ENCODE measurements at regions not wholly inside any gene's neighbourhood (a gene's known extent, or its start where the extent isn't known, plus 50 kb on each side); places are given as distances from the start of the nearest gene placed in this dataset.

GRCh38 chr6:160926281-160927276 lies 65.0 kb upstream of the MAP3K4 start:
- Mint-ChIP-seq H3K9me3 (ENCODE audit: unreplicated experiment) (peaks cover 4% of the 10 kb centered on the region), H3K4me1 (ENCODE audit: low read depth, unreplicated experiment) (no peaks in the 10 kb centered on the region), H3K4me3 (ENCODE audit: unreplicated experiment) (no peak overlapping the region), H3K27me3 (ENCODE audit: low read depth, unreplicated experiment) (peaks cover 10% of the 10 kb centered on the region), H3K36me3 (ENCODE audit: low read depth, unreplicated experiment) (no peaks in the 10 kb centered on the region), H3K27ac (ENCODE audit: unreplicated experiment) (no peak overlapping the region)
- Histone ChIP-seq H3K9ac (ENCODE audit: low read length) (no peak overlapping the region), H3K36me3 (ENCODE audit: insufficient read depth, low read length) (no peaks in the 10 kb centered on the region), H3K27ac (ENCODE audit: low read depth, low read length) (no peak overlapping the region), H3K79me2 (ENCODE audit: insufficient read depth, low read length) (no peaks in the 10 kb centered on the region), H2AFZ (ENCODE audit: low read depth, low read length) (no peak overlapping the region), H3K4me2 (ENCODE audit: low read length) (no peak overlapping the region), H3K4me3 (ENCODE audit: insufficient read depth, low read depth, low read length) (no peak overlapping the region), H4K20me1 (ENCODE audit: insufficient read depth, low read length) (no peaks in the 10 kb centered on the region), H3K27me3 (ENCODE audit: insufficient read depth, low read length) (no peaks in the 10 kb centered on the region), H3K9me3 (ENCODE audit: insufficient read depth, low read depth, low read length) (no peaks in the 10 kb centered on the region), H3K4me1 (ENCODE audit: insufficient read depth, low read length) (peaks cover 5% of the 10 kb centered on the region)
- TF ChIP-seq CTCF (IDR thresholded peaks at IDR 0.05; ENCODE audit: insufficient read depth, low read depth, low read length) (no peak), EZH2 (IDR thresholded peaks at IDR 0.05; ENCODE audit: insufficient read depth, low read length) (no peak)
- no peak for DNase-seq (ENCODE audit: low read depth)
- no peak for FAIRE-seq

GRCh38 chr6:160927416-160927815 lies 64.2 kb upstream of the MAP3K4 start:
- no peak overlapping the region for H3K4me3 Mint-ChIP-seq (ENCODE audit: unreplicated experiment)
- Histone ChIP-seq H4K20me1 (ENCODE audit: insufficient read depth, low read length) (no peaks in the 10 kb centered on the region), H3K27me3 (ENCODE audit: insufficient read depth, low read length) (no peaks in the 10 kb centered on the region), H3K4me1 (ENCODE audit: insufficient read depth, low read length) (peaks cover 5% of the 10 kb centered on the region), H3K4me2 (ENCODE audit: low read length) (no peak overlapping the region), H2AFZ (ENCODE audit: low read depth, low read length) (no peak overlapping the region), H3K79me2 (ENCODE audit: insufficient read depth, low read length) (no peaks in the 10 kb centered on the region), H3K27ac (ENCODE audit: low read depth, low read length) (no peak overlapping the region), H3K9ac (ENCODE audit: low read length) (no peak overlapping the region), H3K9me3 (ENCODE audit: insufficient read depth, low read depth, low read length) (no peaks in the 10 kb centered on the region), H3K4me3 (ENCODE audit: insufficient read depth, low read depth, low read length) (no peak overlapping the region), H3K36me3 (ENCODE audit: insufficient read depth, low read length) (no peaks in the 10 kb centered on the region)
- DNase-seq (ENCODE audit: low read depth) = no peak
- peaks cover 3% of the 10 kb centered on the region for H3K9me3 Mint-ChIP-seq (ENCODE audit: unreplicated experiment)
- no peak for TF ChIP-seq EZH2 (IDR thresholded peaks at IDR 0.05; ENCODE audit: insufficient read depth, low read length)
- TF ChIP-seq CTCF (IDR thresholded peaks at IDR 0.05; ENCODE audit: insufficient read depth, low read depth, low read length) = no peak
- H3K27ac Mint-ChIP-seq (ENCODE audit: unreplicated experiment) = no peak overlapping the region
- H3K4me1 Mint-ChIP-seq (ENCODE audit: low read depth, unreplicated experiment) = no peaks in the 10 kb centered on the region
- no peak for FAIRE-seq
- H3K36me3 Mint-ChIP-seq (ENCODE audit: low read depth, unreplicated experiment) = no peaks in the 10 kb centered on the region
- peaks cover 14% of the 10 kb centered on the region for H3K27me3 Mint-ChIP-seq (ENCODE audit: low read depth, unreplicated experiment)

- no peak for TF ChIP-seq CTCF (IDR thresholded peaks at IDR 0.05; ENCODE audit: insufficient read depth, low read depth, low read length)
- TF ChIP-seq EZH2 (IDR thresholded peaks at IDR 0.05; ENCODE audit: insufficient read depth, low read length) = no peak
Observed at GRCh38 chr6:160929361-160929760, 62.2 kb upstream of the MAP3K4 start.

More at GRCh38 chr6:160929361-160929760, 62.2 kb upstream of the MAP3K4 start:
- H4K20me1 ChIP-seq (ENCODE audit: insufficient read depth, low read length) = no peaks in the 10 kb centered on the region
- DNase-seq (ENCODE audit: low read depth) (no peak), FAIRE-seq (no peak)
- Mint-ChIP-seq H3K4me3 (ENCODE audit: unreplicated experiment) (no peak overlapping the region), H3K27ac (ENCODE audit: unreplicated experiment) (no peak overlapping the region), H3K36me3 (ENCODE audit: low read depth, unreplicated experiment) (no peaks in the 10 kb centered on the region), H3K4me1 (ENCODE audit: low read depth, unreplicated experiment) (no peaks in the 10 kb centered on the region), H3K27me3 (ENCODE audit: low read depth, unreplicated experiment) (peaks cover 14% of the 10 kb centered on the region), H3K9me3 (ENCODE audit: unreplicated experiment) (peaks cover 3% of the 10 kb centered on the region)
- no peak overlapping the region for H3K4me2 ChIP-seq (ENCODE audit: low read length)
- no peaks in the 10 kb centered on the region for H3K9me3 ChIP-seq (ENCODE audit: insufficient read depth, low read depth, low read length)
- H3K4me3 ChIP-seq (ENCODE audit: insufficient read depth, low read depth, low read length) = no peak overlapping the region
- no peak overlapping the region for H3K9ac ChIP-seq (ENCODE audit: low read length)
- H3K4me1 ChIP-seq (ENCODE audit: insufficient read depth, low read length) = peaks cover 5% of the 10 kb centered on the region
- H3K79me2 ChIP-seq (ENCODE audit: insufficient read depth, low read length) = no peaks in the 10 kb centered on the region
- H3K27me3 ChIP-seq (ENCODE audit: insufficient read depth, low read length) = no peaks in the 10 kb centered on the region
- no peak overlapping the region for H3K27ac ChIP-seq (ENCODE audit: low read depth, low read length)
- H3K36me3 ChIP-seq (ENCODE audit: insufficient read depth, low read length) = no peaks in the 10 kb centered on the region
- H2AFZ ChIP-seq (ENCODE audit: low read depth, low read length) = no peak overlapping the region

All from astrocyte (in vitro differentiated cells and primary cell).